Right lobe of liver (tissue), 6 donors: ENCODE measurements at regions not wholly inside any gene's neighbourhood (a gene's known extent, or its start where the extent isn't known, plus 50 kb on each side); places are given as distances from the start of the nearest gene placed in this dataset.

Experiments used
- ATAC-seq, 4 donors: fragments of 200-7000 bp; cut with Tn5 transposase; one replicate each; pipeline ENCODE4 v1.9.1; 2020; ENCODE audit warnings: mild to moderate bottlenecking in 4 of 4, moderate library complexity in 4 of 4
- DNase-seq, 3 donors: peaks; one replicate each; pipeline ENCODE4 v3.0.0-alpha.2; 2020
- H3K27ac ChIP-seq, 3 donors: fragments of 200-600 bp; one replicate each; pipeline ENCODE4 v1.8.0; 2022
- H3K27me3 ChIP-seq, 2 donors: fragments of 200-600 bp; one replicate each; pipeline ENCODE4 v1.8.0; 2022
- H3K36me3 ChIP-seq, 4 donors: fragments of 200-600 bp; sonication (generic) in 1 of 4; one replicate each; pipeline versions ENCODE4 v1.5.1 to v1.8.0; 2017 to 2022; ENCODE audit warnings: control low read depth in 1 of 4
- H3K4me1 ChIP-seq, 4 donors: fragments of 200-600 bp; sonication (generic) in 1 of 4; one replicate each; pipeline versions ENCODE4 v1.5.1 to v1.8.0; 2017 to 2022; ENCODE audit warnings: control low read depth in 1 of 4
- H3K4me3 ChIP-seq, 3 donors: fragments of 200-600 bp; one replicate each; pipeline ENCODE4 v1.8.0; 2022
- H3K9me3 ChIP-seq, 4 donors: fragments of 200-600 bp; sonication (generic) in 1 of 4; one replicate each; pipeline versions ENCODE4 v1.5.1 to v1.8.0; 2017 to 2022; ENCODE audit warnings: control low read depth in 1 of 4
- CTCF ChIP-seq, 4 donors: fragments of 200-600 bp in 3 of 4; fragments of 450-650 bp in 1 of 4; IDR thresholded peaks; one replicate each; pipeline versions ENCODE4 v1.5.1 to v1.8.0; 2016 to 2022; ENCODE audit warnings: antibody characterized with exemption in 4 of 4, mild to moderate bottlenecking in 2 of 4
- POLR2A ChIP-seq: fragments of 450-650 bp; IDR thresholded peaks from one replicate; pipeline ENCODE4 v1.6.1; 2017; ENCODE audit warnings: antibody characterized with exemption, mild to moderate bottlenecking
- WGBS: methylation state at CpG from one replicate; pipeline ENCODE4 v1.1.6; 2018; ENCODE audit warnings: low coverage, low lambda C conversion rate; ENCODE audit not compliant: insufficient coverage; ENCODE audit errors: missing lambda C conversion rate; 5-methylcytosine and 5-hydroxymethylcytosine counted together
- intact Hi-C, 2 donors: fragments of 100-400 bp; cut with DNase I; formaldehyde crosslinking; loops; one replicate each; pipeline versions ENCODE4 v1.11.2 to v1.14.1; 2022
- donor health status: DM: no; HTN: yes; CAD: no.
- donor health status: DM: no; HTN: no; CAD: no.
- donor health status: DM: no; HTN: no; CAD: no.
- donor health status: DM: no; HTN: yes; CAD: no.
- donor health status: DM: no; HTN: yes; CAD: no.

GRCh38 chr2:216299588-216299987, 72.7 kb downstream of the MARCHF4 start:
- H3K36me3 ChIP-seq: no peaks in the 10 kb centered on the region
- DNase-seq: no peak
- intact Hi-C loops: no loop called here
- no peak for TF ChIP-seq POLR2A
- TF ChIP-seq CTCF (IDR thresholded peaks at IDR 0.05): no peak
- no peaks in the 10 kb centered on the region for H3K9me3 ChIP-seq
- no peak overlapping the region for H3K4me3 ChIP-seq
- no peaks in the 10 kb centered on the region for H3K27me3 ChIP-seq
- H3K27ac ChIP-seq: no peak overlapping the region
- no peak for ATAC-seq
- 19% methylated on average over 1 of the region's 1 CpG for WGBS
- H3K4me1 ChIP-seq: no peaks in the 10 kb centered on the region

- DNase-seq (no peak), ATAC-seq (no peak)
- H3K4me1 ChIP-seq: no peaks in the 10 kb centered on the region
- H3K4me3 ChIP-seq: no peak overlapping the region
- TF ChIP-seq POLR2A: no peak
- TF ChIP-seq CTCF (IDR thresholded peaks at IDR 0.05): no peak
- no peaks in the 10 kb centered on the region for H3K36me3 ChIP-seq
- H3K27ac ChIP-seq: no peak overlapping the region
- WGBS: 54% methylated on average over 2 of the region's 5 CpGs
- intact Hi-C loops: no loop called here
- no peaks in the 10 kb centered on the region for H3K9me3 ChIP-seq
- no peaks in the 10 kb centered on the region for H3K27me3 ChIP-seq
These were observed 73.4 kb downstream of the MARCHF4 start for GRCh38 chr2:216298719-216299495.

GRCh38 chr2:216296856-216297255, 75.4 kb downstream of the MARCHF4 start:
- TF ChIP-seq POLR2A: no peak
- TF ChIP-seq CTCF (IDR thresholded peaks at IDR 0.05): no peak
- H3K27me3 ChIP-seq: no peaks in the 10 kb centered on the region
- no peaks in the 10 kb centered on the region for H3K36me3 ChIP-seq
- DNase-seq (no peak), ATAC-seq (no peak)
- H3K4me3 ChIP-seq: no peak overlapping the region
- no peaks in the 10 kb centered on the region for H3K4me1 ChIP-seq
- H3K9me3 ChIP-seq: no peaks in the 10 kb centered on the region
- intact Hi-C loops: no loop called here
- no peak overlapping the region for H3K27ac ChIP-seq
- WGBS: 52% methylated on average over 2 of the region's 7 CpGs

- no peak overlapping the region for H3K4me3 ChIP-seq
- H3K36me3 ChIP-seq: no peaks in the 10 kb centered on the region
- intact Hi-C loops: no loop called here
- no peak for ATAC-seq
- no peaks in the 10 kb centered on the region for H3K9me3 ChIP-seq
- no peak for TF ChIP-seq POLR2A
- no peak for DNase-seq
- H3K27ac ChIP-seq: no peak overlapping the region
- WGBS: 100% methylated on average over 2 of the region's 2 CpGs
- no peaks in the 10 kb centered on the region for H3K4me1 ChIP-seq
- H3K27me3 ChIP-seq: no peaks in the 10 kb centered on the region
These were observed 78.0 kb downstream of the MARCHF4 start for GRCh38 chr2:216294305-216294704.

- Histone ChIP-seq H3K4me3 (no peak overlapping the region), H3K36me3 (no peaks in the 10 kb centered on the region), H3K27me3 (no peaks in the 10 kb centered on the region), H3K9me3 (no peaks in the 10 kb centered on the region), H3K4me1 (no peaks in the 10 kb centered on the region), H3K27ac (no peak overlapping the region)
- no peak for ATAC-seq
- WGBS: 68% methylated on average over 3 of the region's 5 CpGs
- intact Hi-C loops: no loop called here
- no peak for TF ChIP-seq POLR2A
- no peak for TF ChIP-seq CTCF (IDR thresholded peaks at IDR 0.05)
- DNase-seq: no peak
These were observed 78.4 kb downstream of the MARCHF4 start for GRCh38 chr2:216293883-216294282.
